HUES6 (cell line): ENCODE measurements at regions not wholly inside any gene's neighbourhood (a gene's known extent, or its start where the extent isn't known, plus 50 kb on each side); places are given as distances from the start of the nearest gene placed in this dataset.

Experiments used
- H3K27ac ChIP-seq: 2 replicates; pipeline ENCODE4 v1.7.0; 2013; ENCODE audit warnings: low read depth, mild to moderate bottlenecking, low read length, inconsistent platforms
- H3K27me3 ChIP-seq: 2 replicates; pipeline ENCODE4 v1.6.1; 2013; ENCODE audit warnings: low read length; ENCODE audit not compliant: control insufficient read depth, insufficient read depth
- H3K36me3 ChIP-seq: 2 replicates; pipeline ENCODE4 v1.6.1; 2013; ENCODE audit warnings: low read length; ENCODE audit not compliant: control insufficient read depth, insufficient read depth
- H3K4me1 ChIP-seq: 2 replicates; pipeline ENCODE4 v1.6.1; 2013; ENCODE audit warnings: low read length; ENCODE audit not compliant: control insufficient read depth, insufficient read depth
- H3K4me3 ChIP-seq: 2 replicates; pipeline ENCODE4 v1.5.1; 2013; ENCODE audit warnings: low read depth, low read length
- H3K9ac ChIP-seq: one replicate; pipeline ENCODE4 v1.6.1; 2013; ENCODE audit warnings: mild to moderate bottlenecking, low read length
- H3K9me3 ChIP-seq: 2 replicates; pipeline ENCODE4 v1.6.1; 2013; ENCODE audit warnings: low read depth, low read length; ENCODE audit not compliant: control insufficient read depth, insufficient read depth

DNA sequence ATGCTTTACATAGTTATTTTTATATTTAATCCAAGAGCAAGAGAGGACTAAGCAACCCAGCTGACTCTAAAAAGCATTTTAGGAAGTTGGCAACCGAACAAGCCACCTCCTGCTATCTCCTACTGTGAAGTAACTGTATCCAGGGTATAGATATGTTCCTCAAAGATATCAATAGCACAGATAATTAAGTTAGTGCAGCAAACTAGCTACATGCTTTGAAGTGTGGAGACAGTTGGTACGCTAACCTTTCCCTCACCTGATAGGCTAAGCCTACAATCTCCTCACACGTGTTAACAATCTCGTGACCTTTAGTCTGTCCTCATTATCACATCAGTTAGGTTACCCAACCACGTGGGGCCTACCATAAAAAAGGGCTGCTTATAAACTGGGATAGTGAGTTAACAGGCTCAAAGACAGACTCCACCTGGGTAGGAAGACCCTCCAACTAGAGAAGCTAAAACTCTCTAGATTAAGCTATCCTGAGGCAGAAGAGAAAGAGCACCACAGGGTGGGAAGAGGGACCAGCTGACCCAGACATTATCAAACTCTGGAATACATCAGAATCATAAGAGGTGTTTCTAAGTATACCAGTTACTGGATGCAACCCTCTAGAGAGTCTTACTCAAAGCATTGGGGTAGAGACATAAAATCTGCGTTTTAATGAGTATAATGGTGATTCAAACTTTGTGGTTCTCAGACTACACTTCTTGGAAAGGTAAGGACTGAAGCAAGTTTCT lies 340.1 kb upstream of the ESRRG start:
- Histone ChIP-seq H3K27ac (no peak overlapping the region), H3K9ac (no peak overlapping the region), H3K27me3 (no peaks in the 10 kb centered on the region), H3K4me1 (no peaks in the 10 kb centered on the region), H3K9me3 (no peaks in the 10 kb centered on the region), H3K4me3 (no peak overlapping the region), H3K36me3 (no peaks in the 10 kb centered on the region)

DNA sequence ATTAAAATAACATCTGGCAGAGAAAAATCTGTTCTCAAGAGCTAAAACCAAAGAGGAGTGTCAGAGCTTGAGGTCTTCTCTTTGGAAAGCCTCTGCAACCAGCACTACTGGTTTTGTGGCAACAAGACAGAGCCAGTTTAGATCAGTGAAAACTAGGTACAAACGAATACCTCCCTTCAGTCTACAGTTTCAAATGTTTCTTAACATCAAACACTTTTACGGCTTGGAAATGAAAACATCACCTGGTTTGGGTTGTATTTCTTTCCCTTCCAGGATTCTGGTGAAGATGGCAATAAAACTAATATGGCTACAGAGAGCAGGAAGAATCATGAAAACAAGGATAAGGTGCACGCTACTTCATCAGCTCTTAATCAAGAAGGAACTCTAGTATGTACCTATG lies 339.4 kb upstream of the ESRRG start:
- H3K9ac ChIP-seq, result no peak overlapping the region
- no peaks in the 10 kb centered on the region for H3K4me1 ChIP-seq
- H3K27ac ChIP-seq, result no peak overlapping the region
- no peaks in the 10 kb centered on the region for H3K9me3 ChIP-seq
- no peak overlapping the region for H3K4me3 ChIP-seq
- no peaks in the 10 kb centered on the region for H3K27me3 ChIP-seq
- no peaks in the 10 kb centered on the region for H3K36me3 ChIP-seq

DNA sequence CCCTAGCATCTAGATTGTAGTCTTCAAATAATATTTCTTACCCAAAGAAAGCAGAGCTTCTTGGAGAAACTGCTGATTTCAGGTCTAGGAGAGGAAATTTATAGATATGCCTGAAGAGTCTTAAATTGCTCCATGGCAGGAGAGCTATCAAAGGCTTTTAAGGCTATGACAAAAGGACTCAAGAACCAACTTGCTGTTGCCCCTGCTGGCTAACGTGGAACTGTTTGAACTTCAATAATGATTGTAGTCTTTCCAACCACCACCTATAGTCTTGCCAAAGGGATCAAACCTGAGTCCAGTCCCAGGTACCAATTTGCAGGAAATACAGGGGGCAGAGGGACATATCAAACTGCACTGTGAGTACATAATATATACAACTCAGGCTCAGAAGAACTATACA lies 336.2 kb upstream of the ESRRG start:
- H3K27ac ChIP-seq, result no peak overlapping the region
- no peaks in the 10 kb centered on the region for H3K9me3 ChIP-seq
- no peaks in the 10 kb centered on the region for H3K4me1 ChIP-seq
- no peak overlapping the region for H3K9ac ChIP-seq
- H3K4me3 ChIP-seq, result no peak overlapping the region
- H3K36me3 ChIP-seq, result no peaks in the 10 kb centered on the region
- H3K27me3 ChIP-seq, result no peaks in the 10 kb centered on the region

DNA sequence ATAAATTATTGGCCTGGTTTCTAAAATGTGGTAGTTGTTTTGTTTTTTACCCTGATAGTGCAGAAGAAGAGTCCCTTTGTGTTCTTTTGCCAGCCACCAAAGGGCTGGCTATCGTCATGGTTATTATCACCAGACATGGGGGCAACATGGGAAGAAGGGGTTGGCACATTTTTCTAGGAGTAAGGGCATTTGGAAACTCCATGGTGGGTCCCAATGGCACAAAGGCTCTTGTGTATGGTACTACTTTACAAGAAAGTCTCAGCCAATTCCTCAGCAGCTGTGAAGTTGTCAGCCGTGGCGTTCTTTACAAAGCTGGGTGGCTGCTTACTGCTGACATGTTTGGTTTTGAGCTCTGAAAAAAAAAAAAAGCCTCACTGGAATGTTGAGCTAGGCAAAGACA lies 330.4 kb upstream of the ESRRG start:
- Histone ChIP-seq H3K4me1 (no peaks in the 10 kb centered on the region), H3K36me3 (no peaks in the 10 kb centered on the region), H3K4me3 (no peak overlapping the region), H3K9me3 (no peaks in the 10 kb centered on the region), H3K27ac (no peak overlapping the region), H3K27me3 (no peaks in the 10 kb centered on the region), H3K9ac (no peak overlapping the region)

DNA sequence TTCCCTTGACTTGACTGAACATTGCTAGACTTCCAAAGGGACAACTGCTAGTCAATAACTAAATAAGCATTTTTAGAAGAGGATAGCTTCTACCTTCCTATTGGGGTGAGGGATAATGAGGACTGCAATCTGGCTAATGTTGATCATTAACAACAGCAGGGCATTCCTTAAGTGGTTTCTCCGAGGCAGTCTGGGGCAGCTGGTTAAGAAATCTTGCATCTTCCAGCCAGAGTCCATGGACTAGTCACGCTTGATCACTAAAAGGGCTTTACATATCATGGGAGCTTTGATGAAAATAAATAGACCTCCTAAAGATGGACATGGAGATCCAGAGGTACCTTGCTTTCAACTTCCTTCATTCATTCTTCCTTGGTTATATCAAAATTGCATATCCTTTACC lies 329.4 kb upstream of the ESRRG start:
- Histone ChIP-seq H3K4me1 (no peaks in the 10 kb centered on the region), H3K9me3 (no peaks in the 10 kb centered on the region), H3K4me3 (no peak overlapping the region), H3K9ac (no peak overlapping the region), H3K27me3 (no peaks in the 10 kb centered on the region), H3K27ac (no peak overlapping the region), H3K36me3 (no peaks in the 10 kb centered on the region)

DNA sequence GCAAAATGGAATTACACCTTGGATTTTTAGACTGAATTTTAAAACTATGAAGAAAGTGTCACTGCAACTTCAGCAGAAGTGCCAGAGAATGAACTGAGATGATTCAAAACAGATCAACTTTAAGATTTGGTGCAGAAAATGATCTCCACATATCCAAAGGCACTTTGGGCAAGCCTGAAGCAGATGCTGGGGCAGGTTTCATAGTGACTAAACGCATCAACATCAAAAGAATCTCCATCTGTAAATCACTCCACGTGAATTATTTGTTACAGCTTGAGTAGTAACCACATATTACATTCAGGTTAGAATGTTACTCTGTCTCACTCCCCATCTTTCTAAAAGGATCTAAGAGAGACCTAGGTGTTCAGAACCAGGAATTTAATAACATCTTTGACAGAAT lies 329.0 kb upstream of the ESRRG start:
- Histone ChIP-seq H3K9me3 (no peaks in the 10 kb centered on the region), H3K4me3 (no peak overlapping the region), H3K4me1 (no peaks in the 10 kb centered on the region), H3K27me3 (no peaks in the 10 kb centered on the region), H3K9ac (no peak overlapping the region), H3K27ac (no peak overlapping the region), H3K36me3 (no peaks in the 10 kb centered on the region)

DNA sequence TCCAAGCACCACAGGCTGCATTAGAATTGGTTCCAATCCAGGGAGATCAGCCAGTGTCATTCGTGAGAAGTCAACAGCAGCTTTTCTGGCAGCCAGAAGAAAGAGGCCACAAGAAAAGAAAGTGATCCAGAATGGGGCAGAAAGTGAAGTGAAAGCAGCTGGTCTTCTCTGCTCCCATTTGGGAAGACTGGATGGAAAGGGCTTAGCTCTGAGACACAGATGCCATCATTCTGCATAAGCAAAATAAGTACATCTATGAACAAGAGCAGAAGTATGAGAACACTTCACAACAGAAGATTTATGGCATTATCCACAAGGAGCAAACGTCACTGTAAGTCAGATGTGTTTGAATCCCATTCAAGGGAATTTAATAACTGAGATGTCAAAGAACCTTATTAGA lies 326.5 kb upstream of the ESRRG start:
- no peak overlapping the region for H3K4me3 ChIP-seq
- H3K4me1 ChIP-seq, result no peaks in the 10 kb centered on the region
- H3K27ac ChIP-seq, result no peak overlapping the region
- no peaks in the 10 kb centered on the region for H3K36me3 ChIP-seq
- no peaks in the 10 kb centered on the region for H3K27me3 ChIP-seq
- H3K9me3 ChIP-seq, result no peaks in the 10 kb centered on the region
- no peak overlapping the region for H3K9ac ChIP-seq

DNA sequence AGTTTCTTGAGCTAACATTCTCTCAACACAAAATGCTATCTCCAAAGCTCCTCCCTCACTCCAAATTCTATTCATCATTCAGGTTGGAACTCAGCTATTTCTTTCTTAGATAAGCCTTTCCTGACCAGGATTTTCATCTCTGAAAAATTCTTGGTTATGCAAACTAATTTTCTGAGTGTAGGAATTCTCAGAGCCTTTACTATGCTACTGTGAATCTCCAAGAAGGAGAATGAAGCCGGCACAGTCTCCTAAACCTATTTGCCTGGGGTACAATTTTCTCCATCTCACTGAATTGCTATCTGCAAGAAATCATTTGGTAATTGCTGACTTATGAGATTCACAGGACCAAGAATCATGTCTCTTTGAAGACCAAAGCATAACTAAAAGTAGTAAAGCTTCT lies 325.9 kb upstream of the ESRRG start:
- Histone ChIP-seq H3K27me3 (no peaks in the 10 kb centered on the region), H3K9me3 (no peaks in the 10 kb centered on the region), H3K9ac (no peak overlapping the region), H3K36me3 (no peaks in the 10 kb centered on the region), H3K27ac (no peak overlapping the region), H3K4me1 (no peaks in the 10 kb centered on the region), H3K4me3 (no peak overlapping the region)

DNA sequence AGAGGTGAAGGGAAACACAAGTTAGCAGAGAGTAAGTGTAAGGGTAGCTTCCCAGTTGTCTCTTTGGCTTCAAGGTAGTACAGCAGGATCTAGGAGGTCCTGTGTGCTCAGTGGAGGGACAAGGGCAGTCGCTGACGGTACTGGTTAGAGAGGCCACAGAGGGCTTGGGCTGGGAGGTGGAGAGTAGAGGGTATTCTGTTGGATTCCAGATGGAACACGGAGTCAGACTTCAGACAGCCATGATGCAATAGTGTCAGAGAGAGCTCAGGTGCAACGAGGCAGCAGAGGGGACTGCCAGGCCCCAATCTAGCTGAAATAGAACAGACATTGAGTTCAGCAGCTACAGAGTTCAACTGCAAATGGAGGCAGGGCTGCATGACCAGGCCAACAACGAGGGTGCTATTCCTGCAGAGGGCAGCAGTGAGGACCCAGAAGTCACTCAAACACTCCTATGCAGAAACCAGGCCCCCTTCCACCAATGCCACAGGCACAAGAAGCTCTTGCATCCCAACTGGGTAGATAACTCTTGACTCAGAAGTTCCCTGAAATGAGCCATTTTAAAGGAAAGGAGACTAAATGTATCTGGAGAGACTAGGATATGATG lies 325.0 kb upstream of the ESRRG start:
- Histone ChIP-seq H3K4me3 (no peak overlapping the region), H3K9me3 (no peaks in the 10 kb centered on the region), H3K4me1 (no peaks in the 10 kb centered on the region), H3K27ac (no peak overlapping the region), H3K27me3 (no peaks in the 10 kb centered on the region), H3K9ac (no peak overlapping the region), H3K36me3 (no peaks in the 10 kb centered on the region)

DNA sequence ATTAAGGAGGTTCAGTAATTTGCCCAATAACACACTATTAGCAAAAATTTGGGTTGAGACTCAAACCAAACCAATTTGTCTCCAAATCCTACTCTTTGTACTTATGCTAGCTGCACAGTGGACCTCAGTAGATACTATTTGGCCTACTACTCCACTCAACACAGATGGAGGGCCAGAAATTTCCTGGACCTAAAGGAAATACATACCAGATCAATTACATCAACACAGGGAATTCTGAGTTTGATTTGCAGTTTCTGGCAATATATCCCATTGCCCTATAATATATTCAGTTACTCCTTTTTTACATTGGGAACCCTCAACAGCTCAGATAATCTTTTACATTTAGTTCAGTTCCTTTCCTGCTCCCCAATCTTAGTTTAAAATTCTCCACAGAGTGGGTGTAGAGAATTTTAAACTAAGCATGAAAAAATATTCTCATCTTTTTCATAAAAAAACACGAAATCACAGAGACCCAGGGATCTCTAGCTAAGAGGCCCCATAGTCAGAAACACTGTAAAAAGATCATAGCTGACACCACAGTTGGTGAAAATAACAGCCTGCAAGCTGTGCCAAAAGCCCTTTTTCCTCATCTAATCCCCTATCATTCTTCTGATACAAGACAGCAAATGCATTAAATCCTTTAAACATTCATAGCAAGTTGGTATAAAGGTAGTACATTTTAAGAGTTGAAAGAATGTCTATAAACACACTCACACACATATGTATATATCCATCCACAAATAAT lies 317.7 kb upstream of the ESRRG start:
- H3K36me3 ChIP-seq, result no peaks in the 10 kb centered on the region
- no peak overlapping the region for H3K4me3 ChIP-seq
- no peak overlapping the region for H3K27ac ChIP-seq

DNA sequence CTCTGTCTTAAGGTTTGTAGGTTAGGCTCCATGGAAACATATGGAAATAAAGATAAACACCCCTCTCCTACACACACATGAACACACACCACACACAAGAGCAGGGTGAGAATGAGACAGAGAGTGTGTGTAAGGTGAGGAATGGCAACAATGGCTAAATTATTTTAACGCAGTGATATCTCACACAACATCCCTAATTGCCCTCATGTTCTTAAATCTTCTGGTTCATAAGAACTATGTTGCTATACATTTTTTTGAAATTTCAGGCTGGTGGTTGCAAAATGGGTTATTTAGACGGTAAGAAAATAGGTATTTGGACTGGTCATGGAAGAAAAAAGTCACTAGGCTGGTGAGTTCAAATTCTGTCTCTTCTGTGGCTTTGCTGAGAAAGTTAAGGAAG lies 316.7 kb upstream of the ESRRG start:
- no peaks in the 10 kb centered on the region for H3K27me3 ChIP-seq
- H3K9me3 ChIP-seq, result peaks cover 24% of the 10 kb centered on the region
- no peak overlapping the region for H3K4me3 ChIP-seq
- no peaks in the 10 kb centered on the region for H3K4me1 ChIP-seq
- no peaks in the 10 kb centered on the region for H3K36me3 ChIP-seq
- H3K9ac ChIP-seq, result no peak overlapping the region
- no peak overlapping the region for H3K27ac ChIP-seq

More for the DNA sequence above, 317.7 kb upstream of the ESRRG start:
- peaks cover 24% of the 10 kb centered on the region for H3K9me3 ChIP-seq
- no peaks in the 10 kb centered on the region for H3K27me3 ChIP-seq
- no peak overlapping the region for H3K9ac ChIP-seq
- H3K4me1 ChIP-seq, result no peaks in the 10 kb centered on the region
